Stomach (tissue), 8 donors: ENCODE measurements at regions not wholly inside any gene's neighbourhood (a gene's known extent, or its start where the extent isn't known, plus 50 kb on each side); places are given as distances from the start of the nearest gene placed in this dataset.

ENCODE experiments used
- DNase-seq, 2 donors: peaks; one replicate each; pipeline versions ENCODE4 v3.0.0 to v3.0.0-alpha.2; 2013 to 2019
- H3K27ac ChIP-seq, 5 donors: fragments of 200-600 bp in 4 of 5; sonication (generic) in 4 of 5; one replicate each; pipeline ENCODE4 v1.5.1; 2013 to 2019; ENCODE audit warnings: mild to moderate bottlenecking in 1 of 5, moderate library complexity in 1 of 5
- H3K27me3 ChIP-seq, 3 donors: fragments of 200-600 bp; sonication (generic); one replicate each; pipeline ENCODE4 v1.5.1; 2017 to 2019; ENCODE audit warnings: mixed run types in 1 of 3
- H3K36me3 ChIP-seq, 4 donors: fragments of 200-600 bp; sonication (generic); 1 replicate in 3 of 4; 2 replicates in 1 of 4; pipeline ENCODE4 v1.5.1; 2016 to 2019
- H3K4me1 ChIP-seq, 4 donors: fragments of 200-600 bp; sonication (generic); one replicate each; pipeline ENCODE4 v1.5.1; 2016 to 2019
- H3K4me3 ChIP-seq, 4 donors: fragments of 200-600 bp; sonication (generic) in 3 of 4; one replicate each; pipeline ENCODE4 v1.5.1; 2016 to 2019; ENCODE audit warnings: mild to moderate bottlenecking in 1 of 4
- H3K9me3 ChIP-seq, 4 donors: fragments of 200-600 bp; sonication (generic); one replicate each; pipeline ENCODE4 v1.5.1; 2016 to 2019
- EP300 ChIP-seq: sonication (generic); formaldehyde crosslinking; IDR thresholded peaks from one replicate; pipeline ENCODE4 v1.6.1; 2017; ENCODE audit warnings: antibody characterized with exemption
- POLR2A ChIP-seq, 4 donors: fragments of 450-650 bp; IDR thresholded peaks; one replicate each; pipeline ENCODE4 v1.6.1; 2016; ENCODE audit warnings: antibody characterized with exemption in 4 of 4, control low read depth in 2 of 4, mild to moderate bottlenecking in 1 of 4, moderate library complexity in 1 of 4
- POLR2AphosphoS5 ChIP-seq, 3 donors: sonication (generic); formaldehyde crosslinking; IDR thresholded peaks; one replicate each; pipeline ENCODE4 v1.6.1; 2016; ENCODE audit warnings: antibody characterized with exemption in 3 of 3
- WGBS, 5 donors: extraction: QIAGEN DNeasy Blood & Tissue Kit in 3 of 5; methylation state at CpG; one replicate each; pipeline versions ENCODE4 v1.1.5 to v1.1.7; 2013 to 2018; 5-methylcytosine and 5-hydroxymethylcytosine counted together
- intact Hi-C: fragments of 100-400 bp; cut with DNase I; formaldehyde crosslinking; loops from one replicate; pipeline ENCODE4 v1.15.1; 2023; ENCODE audit warnings: low total_unique reads
- TF ChIP-seq, protein P1 (sequence below), 7 experiments: fragments of 450-650 bp in 4 of 7; fragments of 200-600 bp in 3 of 7; sonication (generic) in 3 of 7; IDR thresholded peaks; one replicate each; pipeline ENCODE4 v1.5.1; 2016 to 2019; ENCODE audit warnings: antibody characterized with exemption in 7 of 7, control low read depth in 2 of 7, mild to moderate bottlenecking in 1 of 7
- donor health status: healthy with polysubstance abuse.
- donor health status: Bipolar disorder and iron deficiency.
- donor health status: healthy.

DNA sequence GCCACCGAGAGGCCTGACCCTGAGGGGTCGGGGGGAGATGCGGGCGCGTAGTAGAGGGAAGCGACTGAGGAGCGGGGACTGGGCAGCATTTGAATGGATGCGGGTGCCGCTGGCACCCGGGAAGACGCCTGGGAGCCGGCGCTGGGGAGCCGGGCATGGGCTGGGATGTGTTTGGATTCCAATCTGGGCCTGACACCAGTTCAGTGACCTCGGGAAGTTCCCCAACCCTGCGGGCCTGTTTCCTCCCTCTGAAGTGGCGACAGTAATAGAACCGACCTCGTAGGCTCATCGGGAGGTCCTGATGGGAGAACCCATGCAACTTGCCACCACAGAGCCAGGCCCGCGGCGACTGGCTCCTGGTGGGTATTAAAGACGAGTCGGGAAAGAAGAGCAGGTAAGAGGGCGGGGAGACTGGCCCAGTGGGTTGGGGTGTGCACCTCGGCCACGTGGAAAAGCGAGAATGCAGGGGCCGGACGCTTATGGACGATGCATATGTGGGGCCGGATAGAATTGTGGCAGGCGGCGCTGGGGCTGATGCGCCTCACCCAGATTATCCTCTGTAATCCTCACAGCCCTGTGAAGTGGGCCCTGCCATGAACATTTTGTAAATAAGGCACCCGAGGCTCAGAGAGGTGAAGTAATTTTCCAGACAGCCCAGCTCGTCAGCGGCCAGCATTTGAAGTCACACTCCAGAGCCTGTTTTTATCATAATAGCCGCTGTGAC lies 105.8 kb downstream of the SLC16A1 start:
- TF ChIP-seq, protein P1, sequence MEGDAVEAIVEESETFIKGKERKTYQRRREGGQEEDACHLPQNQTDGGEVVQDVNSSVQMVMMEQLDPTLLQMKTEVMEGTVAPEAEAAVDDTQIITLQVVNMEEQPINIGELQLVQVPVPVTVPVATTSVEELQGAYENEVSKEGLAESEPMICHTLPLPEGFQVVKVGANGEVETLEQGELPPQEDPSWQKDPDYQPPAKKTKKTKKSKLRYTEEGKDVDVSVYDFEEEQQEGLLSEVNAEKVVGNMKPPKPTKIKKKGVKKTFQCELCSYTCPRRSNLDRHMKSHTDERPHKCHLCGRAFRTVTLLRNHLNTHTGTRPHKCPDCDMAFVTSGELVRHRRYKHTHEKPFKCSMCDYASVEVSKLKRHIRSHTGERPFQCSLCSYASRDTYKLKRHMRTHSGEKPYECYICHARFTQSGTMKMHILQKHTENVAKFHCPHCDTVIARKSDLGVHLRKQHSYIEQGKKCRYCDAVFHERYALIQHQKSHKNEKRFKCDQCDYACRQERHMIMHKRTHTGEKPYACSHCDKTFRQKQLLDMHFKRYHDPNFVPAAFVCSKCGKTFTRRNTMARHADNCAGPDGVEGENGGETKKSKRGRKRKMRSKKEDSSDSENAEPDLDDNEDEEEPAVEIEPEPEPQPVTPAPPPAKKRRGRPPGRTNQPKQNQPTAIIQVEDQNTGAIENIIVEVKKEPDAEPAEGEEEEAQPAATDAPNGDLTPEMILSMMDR (IDR thresholded peaks at IDR 0.05), result no peak
- TF ChIP-seq POLR2AphosphoS5 (IDR thresholded peaks at IDR 0.05) (no peak), POLR2A (IDR thresholded peaks at IDR 0.05) (no peak), EP300 (no peak)
- Histone ChIP-seq H3K4me3 (peak overlapping the region; percentile 38 to 59 (median 44)), H3K27ac (no peak overlapping the region), H3K36me3 (no peaks in the 10 kb centered on the region), H3K4me1 (peaks cover 11 to 23% (median 15%) of the 10 kb centered on the region in 4 donors), H3K27me3 (peaks cover 6 to 51% (median 40%) of the 10 kb centered on the region in 3 donors), H3K9me3 (no peaks in the 10 kb centered on the region)
- 37 to 43% (median 39%) methylated on average over 40 of the region's 40 CpGs for WGBS, 5 donors
- intact Hi-C loops, result no loop called here
- DNase-seq, result peak in 1 of 2 donors; percentile 27

DNA sequence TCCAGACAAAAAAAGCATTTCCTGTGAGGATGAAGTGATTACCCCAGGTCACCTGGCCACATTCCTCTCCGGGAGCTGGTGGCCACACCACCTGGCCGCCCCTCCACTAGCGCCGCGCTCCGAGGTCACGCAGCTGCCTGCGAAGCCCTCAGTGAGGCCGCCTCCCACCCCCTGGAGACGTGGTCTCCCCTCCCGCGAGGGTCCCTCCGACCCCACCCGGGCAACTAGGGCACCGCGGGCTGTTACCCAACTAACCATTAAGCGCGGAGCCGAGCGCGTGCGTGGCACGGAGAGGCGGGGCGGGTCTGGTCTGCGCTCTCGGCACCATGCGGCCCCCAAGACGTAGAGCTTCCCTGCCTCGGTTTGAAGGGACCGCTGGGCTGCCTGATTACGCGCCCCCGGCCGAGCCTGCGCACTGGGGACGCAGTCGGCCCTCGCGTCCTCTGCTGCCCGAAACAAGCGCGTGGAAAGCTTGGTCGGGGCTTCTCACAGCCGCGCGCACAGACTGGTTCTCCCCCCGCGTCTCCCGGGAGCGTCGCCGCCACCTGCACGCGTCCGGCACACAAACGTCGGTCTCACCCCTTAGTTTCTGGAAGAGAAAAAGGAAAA lies 106.5 kb downstream of the SLC16A1 start:
- TF ChIP-seq, protein P1 (IDR thresholded peaks at IDR 0.05), result no peak
- TF ChIP-seq EP300 (no peak), POLR2A (IDR thresholded peaks at IDR 0.05) (no peak)
- Histone ChIP-seq H3K9me3 (no peaks in the 10 kb centered on the region), H3K27ac (no peak overlapping the region), H3K27me3 (peaks cover 6 to 47% (median 36%) of the 10 kb centered on the region in 3 donors), H3K4me3 (peak overlapping the region; percentile 38 to 59 (median 44)), H3K36me3 (no peaks in the 10 kb centered on the region), H3K4me1 (peaks cover 11 to 18% (median 12%) of the 10 kb centered on the region in 4 donors)
- DNase-seq, result peak in 1 of 2 donors; percentile 83
- 2 to 4% (median 2%) methylated on average over 18 to 58 of the region's 58 CpGs for WGBS, 5 donors
- intact Hi-C loops, result no loop called here

DNA sequence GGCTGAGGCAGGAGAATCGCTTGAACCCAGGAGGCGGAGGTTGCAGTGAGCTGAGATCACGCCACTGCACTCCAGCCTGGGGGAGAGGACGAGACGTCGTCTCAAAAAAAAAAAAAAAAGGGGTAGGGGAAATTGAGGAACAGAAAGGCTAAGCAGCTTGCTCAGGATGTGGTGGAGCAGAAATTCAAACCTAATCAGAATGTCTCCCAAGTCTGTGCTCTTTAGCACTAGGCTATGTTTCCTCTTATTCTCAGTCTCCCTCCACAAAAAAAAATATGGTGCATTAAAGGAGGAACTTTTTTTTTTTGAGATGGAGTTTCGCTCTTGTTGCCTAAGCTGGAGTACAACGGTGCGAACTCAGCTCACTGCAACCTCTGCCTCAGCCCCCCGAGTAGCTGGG lies 114.2 kb downstream of the SLC16A1 start:
- TF ChIP-seq POLR2A (IDR thresholded peaks at IDR 0.05) (no peak), POLR2AphosphoS5 (IDR thresholded peaks at IDR 0.05) (no peak), EP300 (no peak)
- TF ChIP-seq, protein P1 (IDR thresholded peaks at IDR 0.05), result no peak
- WGBS, 5 donors, result 67 to 89% (median 80%) methylated on average over 9 to 10 of the region's 10 CpGs
- H3K27me3 ChIP-seq, result peaks cover 0 to 21% (median 0%) of the 10 kb centered on the region in 3 donors
- H3K27ac ChIP-seq, result no peak overlapping the region
- no peak overlapping the region for H3K4me3 ChIP-seq
- peaks cover 0 to 13% (median 0%) of the 10 kb centered on the region in 4 donors for H3K4me1 ChIP-seq
- no peaks in the 10 kb centered on the region for H3K36me3 ChIP-seq
- intact Hi-C loops, result no loop called here
- no peaks in the 10 kb centered on the region for H3K9me3 ChIP-seq
- DNase-seq, result no peak

DNA sequence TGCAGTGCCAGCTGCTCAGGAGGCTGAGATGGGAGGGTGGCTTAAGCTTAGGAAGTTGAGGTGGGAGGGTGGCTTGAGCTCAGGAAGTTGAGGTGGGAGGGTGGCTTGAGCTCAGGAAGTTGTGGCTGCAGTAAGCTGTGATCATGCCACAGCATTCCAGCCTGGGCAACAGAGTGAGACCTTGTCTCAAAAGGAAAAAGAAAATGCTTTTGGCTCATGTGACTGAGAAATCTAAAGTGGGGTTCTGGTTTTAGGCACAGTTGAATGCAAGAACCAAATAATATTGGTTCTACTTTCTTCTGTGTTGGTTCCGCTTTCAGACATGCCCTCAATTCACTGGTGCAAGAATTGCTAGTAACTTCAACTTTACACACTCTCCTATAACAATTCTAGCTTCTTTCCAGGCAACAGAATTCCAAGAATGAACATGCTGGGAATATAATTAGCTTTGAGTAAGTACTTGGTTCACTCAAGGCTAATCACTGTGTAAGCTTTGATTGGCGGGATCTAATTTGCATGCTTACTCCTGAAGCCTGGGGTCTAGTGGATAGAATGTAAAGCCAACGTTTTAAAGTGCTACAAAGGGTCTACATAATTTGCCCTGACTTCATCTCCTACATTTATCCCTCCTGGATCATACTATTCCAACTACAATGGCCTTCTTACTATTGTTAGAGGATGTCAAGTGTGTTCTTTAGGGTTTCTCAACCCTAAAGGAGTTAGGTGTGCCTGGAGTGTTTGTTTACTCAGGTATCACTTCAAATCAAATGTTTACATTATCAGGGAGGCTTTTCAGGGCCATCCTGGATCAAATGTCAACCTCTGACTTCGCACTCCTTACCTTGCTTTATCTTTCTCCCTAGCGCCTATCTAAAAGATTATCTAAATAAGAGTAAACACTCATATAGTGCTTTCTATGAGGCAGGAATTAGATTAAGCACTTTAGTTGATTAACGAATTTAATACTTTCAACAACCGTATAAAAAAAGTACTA lies 115.1 kb downstream of the SLC16A1 start:
- WGBS, 5 donors, result 39 to 50% (median 47%) methylated on average over 7 of the region's 7 CpGs
- DNase-seq, result no peak
- TF ChIP-seq POLR2A (IDR thresholded peaks at IDR 0.05) (no peak), POLR2AphosphoS5 (IDR thresholded peaks at IDR 0.05) (no peak), EP300 (no peak)
- TF ChIP-seq, protein P1 (IDR thresholded peaks at IDR 0.05), result no peak
- Histone ChIP-seq H3K36me3 (no peaks in the 10 kb centered on the region), H3K27me3 (peaks cover 0 to 21% (median 0%) of the 10 kb centered on the region in 3 donors), H3K27ac (no peak overlapping the region), H3K4me3 (no peak overlapping the region), H3K4me1 (peaks cover 0 to 13% (median 0%) of the 10 kb centered on the region in 4 donors), H3K9me3 (no peaks in the 10 kb centered on the region)
- intact Hi-C loops, result no loop called here
